ENCODE measurements at regions not wholly inside any gene's neighbourhood (a gene's known extent, or its start where the extent isn't known, plus 50 kb on each side); places are given as distances from the start of the nearest gene placed in this dataset.

DNA sequence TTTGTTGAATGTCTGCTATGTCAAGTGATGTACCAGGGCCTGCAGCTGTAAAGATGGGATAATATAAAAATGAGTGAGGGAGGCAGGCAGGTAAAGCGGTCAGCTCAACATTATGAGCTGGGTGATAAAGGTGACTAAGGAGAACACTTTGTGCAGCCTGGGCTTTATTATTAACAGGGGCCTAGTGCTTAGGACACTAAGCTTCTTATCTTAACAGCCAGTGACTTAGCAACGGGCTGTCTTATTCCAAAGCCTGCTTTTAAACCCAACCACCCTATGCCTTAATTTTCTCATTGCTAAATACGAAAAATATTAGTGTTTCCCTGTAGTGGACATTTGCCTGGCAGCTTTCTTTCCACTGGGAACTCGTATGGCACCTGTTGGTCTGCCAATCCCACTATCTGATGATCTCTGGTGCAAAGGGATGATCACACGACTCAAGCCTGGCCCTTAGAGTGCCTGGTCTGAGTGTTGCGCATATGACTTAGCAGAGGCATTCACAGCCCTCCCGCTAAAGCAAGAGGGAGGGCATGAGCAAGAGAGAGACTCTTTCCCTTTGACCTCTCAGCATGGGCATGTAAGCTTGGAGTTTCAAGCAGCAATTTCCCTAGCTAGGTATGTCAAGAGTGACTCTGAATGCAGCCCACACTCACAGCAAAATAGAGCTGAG, 98.6 kb upstream of the PAPPA2 start:
- TF ChIP-seq CTCF (IDR thresholded peaks at IDR 0.05): no peak
- TF ChIP-seq POLR2AphosphoS5 (IDR thresholded peaks at IDR 0.05): no peak
- no peak for TF ChIP-seq EP300 (IDR thresholded peaks at IDR 0.05)

Measured in upper lobe of left lung (tissue), 4 donors.